ENCODE measurements at regions not wholly inside any gene's neighbourhood (a gene's known extent, or its start where the extent isn't known, plus 50 kb on each side); places are given as distances from the start of the nearest gene placed in this dataset.

- no peaks in the 10 kb centered on the region for H4K20me1 ChIP-seq (ENCODE audit: insufficient read depth)
- H3K4me2 ChIP-seq: no peak overlapping the region
- H3K4me3 ChIP-seq: no peak overlapping the region
- intact Hi-C loops (cut with micrococcal nuclease; ENCODE audit: unreplicated experiment): no loop called here
- TF ChIP-seq EZH2 (IDR thresholded peaks at IDR 0.05; ENCODE audit: low read depth): no peak
- no peak for TF ChIP-seq CTCF (conservative IDR thresholded peaks at IDR 0.05)
- H2AFZ ChIP-seq: no peak overlapping the region
- no peak overlapping the region for H3K27ac ChIP-seq
- ChIA-PET POLR2A (ENCODE audit: unreplicated experiment) (no interaction called here), CTCF (no interaction called here)
- BruUV-seq (replicated peaks): no TSS peak
- no peaks in the 10 kb centered on the region for H3K9me2 ChIP-seq (ENCODE audit: insufficient read depth)
- H3K4me1 ChIP-seq (replicated peaks; ENCODE audit: insufficient read depth): no peaks in the 10 kb centered on the region
- H3K9me3 ChIP-seq (ENCODE audit: insufficient read depth, low read depth): no peaks in the 10 kb centered on the region
- H3K27me3 ChIP-seq (ENCODE audit: insufficient read depth, low read depth): no peaks in the 10 kb centered on the region
- no peaks in the 10 kb centered on the region for H3K36me3 ChIP-seq (ENCODE audit: low read depth)
- no peaks in the 10 kb centered on the region for H3F3A ChIP-seq (ENCODE audit: insufficient read depth, low read depth)
- H3K79me2 ChIP-seq (ENCODE audit: low read depth): no peaks in the 10 kb centered on the region
- DNase-seq: no peak
Measured at GRCh38 chr10:107437921-107438320, 273.4 kb upstream of the SORCS1 start.

GRCh38 chr10:107436568-107436967 is 272.1 kb upstream of the SORCS1 start:
- POLR2A ChIA-PET (ENCODE audit: unreplicated experiment): no interaction called here
- Histone ChIP-seq H3K36me3 (ENCODE audit: low read depth) (no peaks in the 10 kb centered on the region), H3F3A (ENCODE audit: insufficient read depth, low read depth) (no peaks in the 10 kb centered on the region), H3K4me1 (replicated peaks; ENCODE audit: insufficient read depth) (no peaks in the 10 kb centered on the region), H3K27ac (no peak overlapping the region), H2AFZ (no peak overlapping the region), H3K27me3 (ENCODE audit: insufficient read depth, low read depth) (no peaks in the 10 kb centered on the region), H3K9me2 (ENCODE audit: insufficient read depth) (no peaks in the 10 kb centered on the region), H3K4me3 (no peak overlapping the region), H3K4me2 (no peak overlapping the region), H4K20me1 (ENCODE audit: insufficient read depth) (no peaks in the 10 kb centered on the region), H3K9me3 (ENCODE audit: insufficient read depth, low read depth) (no peaks in the 10 kb centered on the region), H3K79me2 (ENCODE audit: low read depth) (no peaks in the 10 kb centered on the region)
- CTCF ChIA-PET: no interaction called here
- DNase-seq: no peak
- TF ChIP-seq EZH2 (IDR thresholded peaks at IDR 0.05; ENCODE audit: low read depth) (no peak), CTCF (conservative IDR thresholded peaks at IDR 0.05) (no peak)
- intact Hi-C loops (cut with micrococcal nuclease; ENCODE audit: unreplicated experiment): no loop called here
- no TSS peak for BruUV-seq (replicated peaks)

- intact Hi-C loops (cut with micrococcal nuclease; ENCODE audit: unreplicated experiment): no loop called here
- Histone ChIP-seq H2AFZ (no peak overlapping the region), H3K9me2 (ENCODE audit: insufficient read depth) (no peaks in the 10 kb centered on the region), H3K36me3 (ENCODE audit: low read depth) (no peaks in the 10 kb centered on the region), H3K27me3 (ENCODE audit: insufficient read depth, low read depth) (no peaks in the 10 kb centered on the region), H3K4me1 (replicated peaks; ENCODE audit: insufficient read depth) (no peaks in the 10 kb centered on the region), H3K4me3 (no peak overlapping the region), H4K20me1 (ENCODE audit: insufficient read depth) (no peaks in the 10 kb centered on the region), H3F3A (ENCODE audit: insufficient read depth, low read depth) (no peaks in the 10 kb centered on the region), H3K27ac (no peak overlapping the region), H3K9me3 (ENCODE audit: insufficient read depth, low read depth) (no peaks in the 10 kb centered on the region), H3K79me2 (ENCODE audit: low read depth) (no peaks in the 10 kb centered on the region), H3K4me2 (no peak overlapping the region)
- no peak for DNase-seq
- POLR2A ChIA-PET (ENCODE audit: unreplicated experiment): no interaction called here
- BruUV-seq (replicated peaks): no TSS peak
- CTCF ChIA-PET: no interaction called here
- TF ChIP-seq EZH2 (IDR thresholded peaks at IDR 0.05; ENCODE audit: low read depth): no peak
- no peak for TF ChIP-seq CTCF (conservative IDR thresholded peaks at IDR 0.05)
Measured at GRCh38 chr10:107434854-107435253, 270.3 kb upstream of the SORCS1 start.

Measured in PC-9 (cell line).